ENCODE measurements at regions not wholly inside any gene's neighbourhood (a gene's known extent, or its start where the extent isn't known, plus 50 kb on each side); places are given as distances from the start of the nearest gene placed in this dataset.

DNA sequence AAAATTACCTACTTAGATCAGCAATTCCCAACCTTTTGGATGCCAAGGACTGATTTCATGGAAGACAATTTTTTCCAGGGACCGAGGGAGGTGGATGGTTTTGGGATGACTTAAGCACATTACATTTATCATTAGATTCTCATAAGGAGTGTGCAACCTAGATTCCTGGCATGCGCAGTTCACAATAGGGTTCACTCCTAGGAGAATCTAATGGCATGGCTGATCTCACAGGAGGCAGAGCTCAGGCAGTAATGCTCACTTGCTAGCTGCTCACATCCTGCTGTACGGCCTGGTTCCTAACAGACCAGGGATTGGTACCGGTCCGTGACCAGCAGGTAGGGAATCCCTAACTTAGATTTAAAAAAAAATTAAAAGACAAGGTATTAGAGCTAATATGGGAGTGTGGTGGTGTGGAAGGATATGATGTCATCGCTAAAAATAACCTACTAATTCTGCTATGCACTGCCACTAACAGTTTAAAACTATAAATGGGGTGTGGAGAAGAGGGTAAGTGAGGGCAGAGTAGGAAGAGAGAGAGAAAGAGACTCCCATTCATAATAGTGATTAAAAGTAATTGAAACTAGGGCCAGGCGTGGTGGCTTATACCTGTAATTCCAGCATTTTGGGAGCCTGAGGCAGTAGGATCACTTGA, 282.7 kb downstream of the BAMBI start:
- TF ChIP-seq, protein P1, sequence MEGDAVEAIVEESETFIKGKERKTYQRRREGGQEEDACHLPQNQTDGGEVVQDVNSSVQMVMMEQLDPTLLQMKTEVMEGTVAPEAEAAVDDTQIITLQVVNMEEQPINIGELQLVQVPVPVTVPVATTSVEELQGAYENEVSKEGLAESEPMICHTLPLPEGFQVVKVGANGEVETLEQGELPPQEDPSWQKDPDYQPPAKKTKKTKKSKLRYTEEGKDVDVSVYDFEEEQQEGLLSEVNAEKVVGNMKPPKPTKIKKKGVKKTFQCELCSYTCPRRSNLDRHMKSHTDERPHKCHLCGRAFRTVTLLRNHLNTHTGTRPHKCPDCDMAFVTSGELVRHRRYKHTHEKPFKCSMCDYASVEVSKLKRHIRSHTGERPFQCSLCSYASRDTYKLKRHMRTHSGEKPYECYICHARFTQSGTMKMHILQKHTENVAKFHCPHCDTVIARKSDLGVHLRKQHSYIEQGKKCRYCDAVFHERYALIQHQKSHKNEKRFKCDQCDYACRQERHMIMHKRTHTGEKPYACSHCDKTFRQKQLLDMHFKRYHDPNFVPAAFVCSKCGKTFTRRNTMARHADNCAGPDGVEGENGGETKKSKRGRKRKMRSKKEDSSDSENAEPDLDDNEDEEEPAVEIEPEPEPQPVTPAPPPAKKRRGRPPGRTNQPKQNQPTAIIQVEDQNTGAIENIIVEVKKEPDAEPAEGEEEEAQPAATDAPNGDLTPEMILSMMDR (conservative IDR thresholded peaks at IDR 0.05; ENCODE audit: low read depth, low read length), result no peak
- TF ChIP-seq EZH2 (IDR thresholded peaks at IDR 0.05; ENCODE audit: borderline replicate concordance, low read depth, low read length, poor library complexity, severe bottlenecking), result no peak

All from A673 (cell line).